GM12875 (cell line): ENCODE measurements at regions not wholly inside any gene's neighbourhood (a gene's known extent, or its start where the extent isn't known, plus 50 kb on each side); places are given as distances from the start of the nearest gene placed in this dataset.

Source experiments
- H3K4me3 ChIP-seq: one replicate; pipeline ENCODE4 v1.5.1; 2011; ENCODE audit warnings: low read depth, low read length, control low read depth
- CTCF ChIP-seq: IDR thresholded peaks from 2 replicates; pipeline ENCODE4 v1.5.1; 2011; ENCODE audit warnings: low read depth, mild to moderate bottlenecking, control low read depth, inconsistent platforms, low read length, moderate library complexity, borderline replicate concordance; ENCODE audit not compliant: insufficient read depth

- TF ChIP-seq CTCF: no peak
- H3K4me3 ChIP-seq: no peak overlapping the region
Measured at GRCh38 chr4:157888281-157888680, 284.5 kb downstream of the GASK1B start.

- no peak for TF ChIP-seq CTCF
Measured at GRCh38 chr4:157887316-157887715, 285.5 kb downstream of the GASK1B start.

GRCh38 chr4:157886645-157887044 is 286.2 kb downstream of the GASK1B start:
- H3K4me3 ChIP-seq: no peak overlapping the region
- TF ChIP-seq CTCF: no peak

More at GRCh38 chr4:157887316-157887715, 285.5 kb downstream of the GASK1B start:
- H3K4me3 ChIP-seq: no peak overlapping the region

- TF ChIP-seq CTCF: no peak
Measured at GRCh38 chr4:157885811-157886210, 287.0 kb downstream of the GASK1B start.

GRCh38 chr4:157882901-157883300 is 289.9 kb downstream of the GASK1B start:
- no peak overlapping the region for H3K4me3 ChIP-seq

More at GRCh38 chr4:157885811-157886210, 287.0 kb downstream of the GASK1B start:
- no peak overlapping the region for H3K4me3 ChIP-seq

GRCh38 chr4:157880761-157881160 is 292.1 kb downstream of the GASK1B start:
- TF ChIP-seq CTCF: no peak
- H3K4me3 ChIP-seq: no peak overlapping the region

More at GRCh38 chr4:157882901-157883300, 289.9 kb downstream of the GASK1B start:
- no peak for TF ChIP-seq CTCF

GRCh38 chr4:157854819-157855218 is 318.0 kb downstream of the GASK1B start:
- no peak overlapping the region for H3K4me3 ChIP-seq
- no peak for TF ChIP-seq CTCF
